ENCODE measurements at regions not wholly inside any gene's neighbourhood (a gene's known extent, or its start where the extent isn't known, plus 50 kb on each side); places are given as distances from the start of the nearest gene placed in this dataset.

- no peak for TF ChIP-seq SUZ12 (IDR thresholded peaks at IDR 0.05)
- no peak for TF ChIP-seq CTBP1 (IDR thresholded peaks at IDR 0.05; ENCODE audit: borderline replicate concordance)
Measured at GRCh38 chr1:219993554-219994433, 52.5 kb downstream of the EPRS1 start.
